ENCODE measurements at regions not wholly inside any gene's neighbourhood (a gene's known extent, or its start where the extent isn't known, plus 50 kb on each side); places are given as distances from the start of the nearest gene placed in this dataset.

- no peak for TF ChIP-seq CTCF (IDR thresholded peaks at IDR 0.05; ENCODE audit: low read length)
- no peak for TF ChIP-seq EZH2 (IDR thresholded peaks at IDR 0.05; ENCODE audit: borderline replicate concordance, low read length)
Measured at GRCh38 chr20:51969191-51969590, 166.9 kb upstream of the SALL4 start.

Data from OCI-LY1 (cell line).